HG03196 (cell line): ENCODE measurements at regions not wholly inside any gene's neighbourhood (a gene's known extent, or its start where the extent isn't known, plus 50 kb on each side); places are given as distances from the start of the nearest gene placed in this dataset.

Experiments used
- ATAC-seq: cut with Tn5 transposase; IDR thresholded peaks from one replicate; pipeline ENCODE4 v1.9.1; 2021; ENCODE audit not compliant: unreplicated experiment

DNA sequence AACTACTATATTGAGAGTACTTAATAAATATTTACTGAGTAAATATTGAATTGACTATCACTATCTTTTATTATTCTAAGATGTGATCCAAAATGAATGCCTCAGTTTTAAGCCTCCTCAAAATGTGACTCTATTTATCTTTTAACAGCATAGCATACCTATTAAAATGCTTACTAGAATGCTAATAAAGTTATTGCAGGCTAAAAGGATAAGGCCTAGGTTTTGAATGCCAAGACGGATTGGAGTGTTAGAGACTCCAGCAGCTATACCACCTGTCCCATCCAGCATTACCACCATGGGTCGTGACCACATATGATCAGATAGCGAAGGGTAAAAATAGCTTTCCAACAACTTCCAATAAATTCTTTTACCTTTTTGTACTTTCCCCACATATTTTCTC lies 64.7 kb upstream of the MYRIP start:
- no peak for ATAC-seq

DNA sequence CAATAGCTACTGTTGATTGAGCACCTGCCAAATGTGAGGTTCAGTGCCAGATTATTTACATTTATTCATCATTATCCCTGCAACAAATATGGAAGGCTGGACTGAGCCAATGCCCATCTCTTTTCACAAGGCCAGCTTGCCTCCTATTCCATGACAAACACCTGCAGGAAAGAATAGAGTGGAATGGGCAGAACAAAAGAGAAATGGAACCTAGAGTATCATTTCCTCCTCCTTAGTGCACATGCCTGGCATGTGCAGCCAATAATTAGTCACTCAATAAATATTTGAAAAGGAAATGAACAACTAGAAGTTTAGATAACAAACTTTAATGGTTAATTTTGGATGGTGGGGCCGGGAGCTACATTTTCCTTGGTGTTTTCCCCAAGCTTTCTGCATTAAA lies 61.4 kb upstream of the MYRIP start:
- ATAC-seq, result no peak

DNA sequence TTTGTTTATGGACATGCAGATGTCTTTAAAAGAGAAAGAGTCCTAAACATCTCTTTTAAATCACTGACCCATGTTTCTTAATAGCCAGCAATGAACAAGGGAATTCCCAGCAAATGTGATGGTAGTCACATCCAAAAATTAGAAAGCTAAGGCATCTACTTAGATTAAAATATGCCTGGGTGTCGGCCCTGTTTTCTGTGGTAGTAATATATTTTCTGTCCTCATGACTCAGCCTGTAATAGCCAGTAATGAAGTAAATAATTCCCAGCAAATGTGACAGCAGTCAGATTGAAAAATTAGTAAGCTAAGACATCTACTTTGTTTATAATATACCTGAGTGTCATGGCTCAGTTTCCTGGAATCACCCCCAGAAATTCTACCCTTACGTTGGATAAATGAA lies 60.6 kb upstream of the MYRIP start:
- no peak for ATAC-seq

DNA sequence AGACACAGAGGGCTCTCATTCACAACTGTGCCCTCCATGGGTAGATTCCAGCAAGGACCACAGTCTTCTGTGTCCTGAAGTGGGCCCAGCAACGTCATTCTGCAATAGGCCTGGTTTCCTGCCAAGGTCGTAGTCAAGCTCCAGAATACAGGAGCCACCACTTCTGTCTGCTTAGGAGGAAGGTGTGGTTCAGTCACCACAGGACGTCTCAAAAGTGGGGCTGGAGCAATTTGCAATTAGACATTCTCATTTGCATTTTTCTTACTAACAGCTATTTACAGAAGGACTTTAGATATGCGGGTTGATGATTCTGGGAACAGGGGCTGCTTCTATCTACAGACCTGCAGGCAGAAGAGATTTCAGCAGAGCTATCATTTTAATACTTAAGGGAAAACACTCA lies 58.7 kb upstream of the MYRIP start:
- no peak for ATAC-seq

DNA sequence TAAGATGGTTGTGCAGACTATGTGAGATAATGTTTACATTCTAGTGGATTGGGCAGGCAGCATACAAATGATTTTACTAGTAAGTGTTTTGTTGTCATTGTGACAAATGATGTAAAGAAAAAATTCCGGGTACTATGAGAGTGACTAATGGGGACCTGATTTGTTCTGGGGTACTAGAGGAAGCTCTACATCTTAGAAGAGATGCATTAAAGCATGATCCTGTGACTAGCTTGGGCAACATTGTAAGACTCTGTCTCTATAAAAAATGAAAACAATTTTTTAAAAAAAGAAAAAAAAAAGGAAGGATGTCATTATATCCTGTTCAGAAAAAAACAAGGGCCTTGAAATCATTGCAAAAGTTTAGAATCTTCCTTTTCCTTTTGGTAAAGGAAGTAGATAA lies 58.1 kb upstream of the MYRIP start:
- no peak for ATAC-seq

DNA sequence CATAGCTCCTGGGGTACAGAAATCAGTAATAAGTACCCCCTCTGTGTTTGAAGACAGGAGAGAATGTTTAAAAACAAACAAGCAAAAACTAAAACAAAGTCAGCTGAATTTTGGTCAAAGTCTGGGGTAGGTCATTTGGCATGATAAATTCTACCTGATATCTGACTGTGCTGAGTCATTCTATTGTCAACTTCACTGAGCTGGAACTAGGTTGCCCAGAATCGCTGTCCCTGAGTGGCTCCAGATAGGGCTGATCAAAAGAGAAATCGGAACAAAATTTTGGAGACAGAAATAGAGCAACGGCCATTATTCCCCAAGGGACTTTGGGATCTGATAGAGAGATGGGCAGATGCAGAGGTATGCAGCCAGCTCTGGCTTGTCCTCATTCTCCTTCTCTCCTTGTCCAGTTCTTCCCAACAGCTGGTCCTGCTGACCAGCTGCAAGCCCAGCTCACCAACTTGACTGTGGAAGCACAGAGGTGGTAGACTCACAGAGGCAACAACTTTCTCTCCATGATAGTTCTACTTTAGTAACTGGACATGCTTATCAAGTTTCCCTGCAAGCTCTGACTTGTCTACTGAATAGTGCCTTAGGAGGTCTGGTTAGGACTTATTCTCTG lies 57.3 kb upstream of the MYRIP start:
- no peak for ATAC-seq

DNA sequence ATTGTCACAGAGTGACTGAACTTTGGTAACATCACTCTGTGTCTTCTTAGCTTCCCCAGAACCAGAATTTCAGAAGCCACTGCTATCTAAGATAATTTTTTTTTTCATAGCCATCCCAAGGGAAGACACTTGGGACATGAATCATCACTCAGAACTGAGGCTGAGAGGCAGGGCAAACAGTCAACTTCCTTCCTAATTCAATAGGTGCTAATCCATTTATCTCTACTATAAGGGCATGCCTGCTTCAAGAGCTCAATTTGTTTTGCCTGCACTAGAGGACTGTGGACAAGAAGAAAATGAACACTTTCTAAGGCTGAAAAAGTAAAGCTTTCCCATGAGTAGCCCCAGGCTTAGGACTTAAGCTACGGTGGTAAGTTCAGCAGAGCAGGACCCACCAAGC lies 56.7 kb upstream of the MYRIP start:
- ATAC-seq, result no peak

DNA sequence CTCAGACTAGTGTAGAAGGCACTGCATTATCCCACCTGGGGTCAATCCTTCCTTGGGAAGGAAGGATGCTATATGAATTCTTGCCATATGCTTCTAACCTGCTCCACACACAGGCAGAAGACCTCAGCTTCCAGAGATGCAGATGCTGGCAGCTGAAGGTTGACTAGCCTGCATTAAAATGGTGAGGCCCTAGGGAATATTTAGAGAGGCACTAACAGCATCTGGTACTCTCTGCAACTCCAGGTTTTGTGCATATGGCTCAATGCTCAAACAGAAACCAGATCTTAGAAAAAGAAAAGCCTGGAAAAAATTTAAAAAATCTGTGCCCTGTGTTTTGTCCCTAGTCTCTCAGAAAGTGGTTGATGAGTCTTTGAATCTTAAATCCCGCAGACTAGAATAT lies 56.0 kb upstream of the MYRIP start:
- no peak for ATAC-seq

DNA sequence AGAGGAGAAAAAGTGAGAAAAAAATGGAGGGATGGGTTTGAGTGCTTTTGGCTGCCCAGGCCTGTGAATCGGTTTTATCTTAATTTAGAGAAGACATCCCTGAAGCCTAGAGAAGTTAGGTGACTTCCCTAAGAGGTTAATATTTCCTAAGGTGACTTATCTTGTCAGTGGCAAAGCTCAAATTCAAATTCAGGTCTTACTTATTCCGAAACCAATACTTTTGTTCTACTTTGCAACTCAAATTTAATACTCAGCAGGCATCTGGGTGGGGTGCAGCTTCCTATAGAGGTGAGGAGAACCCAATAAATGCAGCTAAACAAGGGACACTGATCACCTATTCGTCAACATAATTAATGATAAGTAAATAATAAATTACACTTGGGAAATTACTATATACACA lies 54.9 kb upstream of the MYRIP start:
- ATAC-seq, result peak; percentile 46

DNA sequence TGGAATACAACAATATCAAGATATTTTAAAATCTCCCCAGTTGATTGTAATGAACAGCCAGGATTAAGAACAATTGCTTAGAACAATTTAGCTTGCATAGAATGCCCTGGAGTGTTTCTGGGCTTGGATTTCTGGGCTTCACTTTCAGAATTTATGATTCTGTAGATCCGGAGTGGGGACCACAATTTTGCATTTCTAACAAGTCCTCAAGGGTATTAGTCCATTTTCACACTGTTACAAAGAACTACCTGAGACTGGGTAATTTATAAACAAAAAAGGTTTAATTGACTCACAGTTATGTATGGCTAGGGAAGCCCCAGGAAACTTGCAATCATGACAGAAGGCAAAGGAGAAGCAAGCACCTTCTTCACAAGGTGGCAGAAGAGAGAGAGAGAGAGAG lies 54.3 kb upstream of the MYRIP start:
- ATAC-seq, result no peak

DNA sequence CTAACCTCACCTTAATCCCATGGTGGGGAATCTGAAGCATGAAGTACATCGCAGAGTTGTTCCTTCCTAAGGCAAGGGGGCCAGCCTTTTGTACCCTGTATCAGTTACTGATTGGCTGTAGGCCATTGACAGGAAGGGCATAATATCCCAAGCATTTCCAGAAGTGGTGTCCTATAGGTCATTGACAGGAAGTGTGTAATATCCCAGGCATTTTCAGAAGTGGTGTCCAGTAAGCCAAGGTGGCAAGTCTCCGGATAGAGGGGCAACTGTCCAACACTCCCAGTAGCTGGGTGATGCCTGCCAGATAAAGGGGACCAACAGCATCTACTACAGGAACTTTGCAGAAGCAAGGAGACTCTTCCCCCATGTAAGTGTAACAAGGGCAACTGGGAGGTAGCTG lies 52.1 kb upstream of the MYRIP start:
- no peak for ATAC-seq
